ENCODE measurements at regions not wholly inside any gene's neighbourhood (a gene's known extent, or its start where the extent isn't known, plus 50 kb on each side); places are given as distances from the start of the nearest gene placed in this dataset.

DNA sequence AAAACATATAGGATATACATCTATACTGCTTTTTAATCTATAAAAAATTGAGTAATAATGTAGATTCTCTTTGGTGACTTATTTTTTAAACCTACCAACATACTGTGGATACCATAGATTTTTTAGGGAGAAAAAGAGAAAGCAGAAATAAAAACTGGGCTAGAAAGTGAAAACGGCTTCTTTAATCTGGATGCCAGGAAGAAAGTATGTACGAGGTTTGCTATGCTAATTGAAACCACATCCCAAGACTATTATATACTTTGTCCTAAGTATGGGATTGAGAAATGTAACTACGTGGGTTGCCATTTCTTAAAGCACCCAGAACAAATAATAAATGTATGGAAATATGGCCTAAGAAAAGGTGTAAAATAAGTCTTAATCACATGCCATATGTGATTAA lies 129.0 kb upstream of the NFE2L3 start:
- ChIA-PET POLR2A (no interaction called here), CTCF (no interaction called here)
- WGBS (ENCODE audit: insufficient coverage) = no CpG with 5 or more reads among the region's 3 CpGs
- DNase-seq (no peak), ATAC-seq (ENCODE audit: low read depth) (no peak)
- Mint-ChIP-seq H3K4me1 (no peaks in the 10 kb centered on the region), H3K27ac (no peak overlapping the region), H3K4me3 (no peak overlapping the region), H3K9me3 (ENCODE audit: insufficient read depth) (no peaks in the 10 kb centered on the region), H3K27me3 (peaks cover 31% of the 10 kb centered on the region)
- no peak overlapping the region for H3K9ac ChIP-seq (ENCODE audit: low read length)
- peaks cover 0 to 12% (median 8%) of the 10 kb centered on the region in 4 experiments for H3K27me3 ChIP-seq (replicated peaks in 1 of 4; ENCODE audit: control extremely low read depth in 1 of 4, control insufficient read depth in 3 of 4, insufficient read depth in 4 of 4, low read length in 3 of 4)
- no peak overlapping the region for H2AFZ ChIP-seq (ENCODE audit: insufficient read depth, low read depth, low read length, poor library complexity, severe bottlenecking)
- no peaks in the 10 kb centered on the region for H4K20me1 ChIP-seq (ENCODE audit: control insufficient read depth, insufficient read depth, low read length, poor library complexity, severe bottlenecking)
- H3K27ac ChIP-seq (ENCODE audit: low read length in 2 of 2) = no peak overlapping the region
- no peaks in the 10 kb centered on the region for H3K79me2 ChIP-seq (ENCODE audit: control insufficient read depth, insufficient read depth, low read length)
- H3K4me1 ChIP-seq (ENCODE audit: control insufficient read depth in 2 of 2, insufficient read depth in 2 of 2, low read length in 2 of 2) = no peaks in the 10 kb centered on the region
- no peaks in the 10 kb centered on the region for H3K36me3 ChIP-seq (replicated peaks in 1 of 2; ENCODE audit: control extremely low read depth in 1 of 2, control insufficient read depth in 1 of 2, extremely low read depth in 1 of 2, insufficient read depth in 2 of 2, low read length in 1 of 2)
- no peak overlapping the region for H3K4me2 ChIP-seq (replicated peaks; ENCODE audit: low read depth, low read length, poor library complexity, severe bottlenecking)
- H3K4me3 ChIP-seq (ENCODE audit: control extremely low read depth in 1 of 5, extremely low read depth in 1 of 5, insufficient read depth in 1 of 5, low read depth in 2 of 5, low read length in 4 of 5) = no peak overlapping the region
- TF ChIP-seq, protein P1, sequence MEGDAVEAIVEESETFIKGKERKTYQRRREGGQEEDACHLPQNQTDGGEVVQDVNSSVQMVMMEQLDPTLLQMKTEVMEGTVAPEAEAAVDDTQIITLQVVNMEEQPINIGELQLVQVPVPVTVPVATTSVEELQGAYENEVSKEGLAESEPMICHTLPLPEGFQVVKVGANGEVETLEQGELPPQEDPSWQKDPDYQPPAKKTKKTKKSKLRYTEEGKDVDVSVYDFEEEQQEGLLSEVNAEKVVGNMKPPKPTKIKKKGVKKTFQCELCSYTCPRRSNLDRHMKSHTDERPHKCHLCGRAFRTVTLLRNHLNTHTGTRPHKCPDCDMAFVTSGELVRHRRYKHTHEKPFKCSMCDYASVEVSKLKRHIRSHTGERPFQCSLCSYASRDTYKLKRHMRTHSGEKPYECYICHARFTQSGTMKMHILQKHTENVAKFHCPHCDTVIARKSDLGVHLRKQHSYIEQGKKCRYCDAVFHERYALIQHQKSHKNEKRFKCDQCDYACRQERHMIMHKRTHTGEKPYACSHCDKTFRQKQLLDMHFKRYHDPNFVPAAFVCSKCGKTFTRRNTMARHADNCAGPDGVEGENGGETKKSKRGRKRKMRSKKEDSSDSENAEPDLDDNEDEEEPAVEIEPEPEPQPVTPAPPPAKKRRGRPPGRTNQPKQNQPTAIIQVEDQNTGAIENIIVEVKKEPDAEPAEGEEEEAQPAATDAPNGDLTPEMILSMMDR (IDR thresholded peaks at IDR 0.05) = no peak
- no peak for TF ChIP-seq EZH2 (IDR thresholded peaks at IDR 0.05; ENCODE audit: borderline replicate concordance, insufficient read depth, low read depth, low read length, poor library complexity, severe bottlenecking)
- H3K9me3 ChIP-seq (ENCODE audit: control extremely low read depth in 1 of 3, control insufficient read depth in 2 of 3, insufficient read depth in 1 of 3, low read length in 2 of 3) = no peaks in the 10 kb centered on the region
- intact Hi-C loops (cut with micrococcal nuclease) = no loop called here

DNA sequence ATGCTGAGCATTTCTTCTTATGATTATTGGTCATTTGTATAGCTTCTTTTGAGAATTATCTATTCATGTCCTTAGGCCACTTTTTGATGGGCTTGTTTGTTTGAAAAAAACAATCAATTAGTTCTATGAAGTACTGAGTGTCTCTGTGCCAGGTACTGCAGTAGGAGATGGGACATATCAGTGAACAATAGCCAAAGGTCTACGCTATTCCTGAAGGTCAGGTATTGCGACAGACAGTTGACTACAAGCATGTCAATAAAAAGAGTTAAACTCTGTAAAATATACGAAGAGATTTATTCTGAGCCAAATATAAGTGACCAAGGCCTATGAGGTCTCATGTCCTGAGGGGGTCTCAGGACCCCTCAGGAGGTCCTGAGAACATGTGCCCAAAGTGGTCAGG lies 122.1 kb upstream of the NFE2L3 start:
- ATAC-seq (ENCODE audit: low read depth) (no peak), DNase-seq (no peak)
- H4K20me1 ChIP-seq (ENCODE audit: control insufficient read depth, insufficient read depth, low read length, poor library complexity, severe bottlenecking) = no peaks in the 10 kb centered on the region
- Mint-ChIP-seq H3K27me3 (peaks cover 20% of the 10 kb centered on the region), H3K9me3 (ENCODE audit: insufficient read depth) (no peaks in the 10 kb centered on the region), H3K27ac (no peak overlapping the region), H3K4me3 (no peak overlapping the region), H3K4me1 (no peaks in the 10 kb centered on the region)
- H3K9me3 ChIP-seq (ENCODE audit: control extremely low read depth in 1 of 3, control insufficient read depth in 2 of 3, insufficient read depth in 1 of 3, low read length in 2 of 3) = no peaks in the 10 kb centered on the region
- intact Hi-C loops (cut with micrococcal nuclease) = no loop called here
- ChIA-PET CTCF (no interaction called here), POLR2A (no interaction called here)
- WGBS (ENCODE audit: insufficient coverage) = 100% methylated on average over 3 of the region's 3 CpGs
- H3K27ac ChIP-seq (ENCODE audit: low read length in 2 of 2) = no peak overlapping the region
- H2AFZ ChIP-seq (ENCODE audit: insufficient read depth, low read depth, low read length, poor library complexity, severe bottlenecking) = no peak overlapping the region
- no peaks in the 10 kb centered on the region for H3K79me2 ChIP-seq (ENCODE audit: control insufficient read depth, insufficient read depth, low read length)
- H3K27me3 ChIP-seq (replicated peaks in 1 of 4; ENCODE audit: control extremely low read depth in 1 of 4, control insufficient read depth in 3 of 4, insufficient read depth in 4 of 4, low read length in 3 of 4) = peaks cover 0 to 5% (median 0%) of the 10 kb centered on the region in 4 experiments
- no peaks in the 10 kb centered on the region for H3K4me1 ChIP-seq (ENCODE audit: control insufficient read depth in 2 of 2, insufficient read depth in 2 of 2, low read length in 2 of 2)
- H3K9ac ChIP-seq (ENCODE audit: low read length) = no peak overlapping the region
- no peak for TF ChIP-seq EZH2 (IDR thresholded peaks at IDR 0.05; ENCODE audit: borderline replicate concordance, insufficient read depth, low read depth, low read length, poor library complexity, severe bottlenecking)
- TF ChIP-seq, protein P1 (IDR thresholded peaks at IDR 0.05) = no peak
- H3K4me2 ChIP-seq (replicated peaks; ENCODE audit: low read depth, low read length, poor library complexity, severe bottlenecking) = no peak overlapping the region
- H3K36me3 ChIP-seq (replicated peaks in 1 of 2; ENCODE audit: control extremely low read depth in 1 of 2, control insufficient read depth in 1 of 2, extremely low read depth in 1 of 2, insufficient read depth in 2 of 2, low read length in 1 of 2) = no peaks in the 10 kb centered on the region
- H3K4me3 ChIP-seq (ENCODE audit: control extremely low read depth in 1 of 5, extremely low read depth in 1 of 5, insufficient read depth in 1 of 5, low read depth in 2 of 5, low read length in 4 of 5) = no peak overlapping the region
